Neural cell (in vitro differentiated cells): ENCODE measurements at regions not wholly inside any gene's neighbourhood (a gene's known extent, or its start where the extent isn't known, plus 50 kb on each side); places are given as distances from the start of the nearest gene placed in this dataset.

Experiments
- H2AFZ ChIP-seq: fragments of 200-600, 300-800 bp; sonication (generic), shearing (Covaris generic); 2 replicates; pipeline ENCODE4 v1.6.0; 2014; ENCODE audit warnings: low read depth, mild to moderate bottlenecking, antibody characterized with exemption, low read length, moderate library complexity
- H3F3A ChIP-seq: fragments of 200-600 bp; shearing (Covaris generic); 2 replicates; pipeline ENCODE4 v1.6.1; 2016; ENCODE audit warnings: mild to moderate bottlenecking, moderate library complexity, mixed read lengths, antibody characterized with exemption, low read length; ENCODE audit not compliant: insufficient read depth, poor library complexity, severe bottlenecking
- H3K27ac ChIP-seq: fragments of 200-600, 300-800 bp; sonication (generic), shearing (Covaris generic); 2 replicates; pipeline ENCODE4 v1.5.1; 2014; ENCODE audit warnings: mild to moderate bottlenecking, low read length, moderate library complexity
- H3K27me3 ChIP-seq: fragments of 300-800, 200-600 bp; sonication (generic), shearing (Covaris generic); 2 replicates; pipeline ENCODE4 v1.6.0; 2014; ENCODE audit warnings: mild to moderate bottlenecking, low read depth, low read length, moderate library complexity; ENCODE audit not compliant: insufficient read depth
- H3K36me3 ChIP-seq: fragments of 300-800, 200-600 bp; sonication (generic), shearing (Covaris generic); 2 replicates; pipeline ENCODE4 v1.5.1; 2014; ENCODE audit warnings: mild to moderate bottlenecking, antibody characterized with exemption, low read length, moderate library complexity; ENCODE audit not compliant: insufficient read depth
- H3K4me2 ChIP-seq: fragments of 300-800, 200-600 bp; sonication (generic), shearing (Covaris generic); 2 replicates; pipeline ENCODE4 v1.6.0; 2014; ENCODE audit warnings: mild to moderate bottlenecking, low read length
- H3K4me3 ChIP-seq: fragments of 300-800, 200-600 bp; sonication (generic), shearing (Covaris generic); 2 replicates; pipeline ENCODE4 v1.5.1; 2014; ENCODE audit warnings: mild to moderate bottlenecking, low read length, moderate library complexity
- H3K79me2 ChIP-seq: fragments of 200-600 bp; shearing (Covaris generic); replicated peaks from 2 replicates; pipeline ENCODE4 v1.6.0; 2014; ENCODE audit warnings: mild to moderate bottlenecking, low read length, moderate library complexity; ENCODE audit not compliant: insufficient read depth
- H3K9ac ChIP-seq: fragments of 300-800, 200-600 bp; sonication (generic), shearing (Covaris generic); 2 replicates; pipeline ENCODE4 v1.6.1; 2016; ENCODE audit warnings: mild to moderate bottlenecking, low read length, mixed read lengths
- H3K9me2 ChIP-seq: fragments of 200-600 bp; shearing (Covaris generic); 2 replicates; pipeline ENCODE4 v1.6.1; 2016; ENCODE audit warnings: mild to moderate bottlenecking, low read length, mixed read lengths; ENCODE audit not compliant: insufficient read depth
- H3K9me3 ChIP-seq: fragments of 200-600, 300-800 bp; sonication (generic), shearing (Covaris generic); 2 replicates; pipeline ENCODE4 v1.6.1; 2016; ENCODE audit warnings: mild to moderate bottlenecking, mixed run types, low read length, moderate library complexity, mixed read lengths
- H4K20me1 ChIP-seq: fragments of 200-600 bp; shearing (Covaris generic); 2 replicates; pipeline ENCODE4 v1.6.1; 2016; ENCODE audit warnings: mild to moderate bottlenecking, mixed run types; ENCODE audit not compliant: insufficient read depth
- CTCF ChIP-seq: fragments of 450-650 bp; IDR thresholded peaks from 2 replicates; pipeline ENCODE4 v1.5.1; 2014; ENCODE audit warnings: antibody characterized with exemption, mild to moderate bottlenecking, moderate library complexity; ENCODE audit not compliant: poor library complexity, severe bottlenecking
- EP300 ChIP-seq: fragments of 450-650 bp; conservative IDR thresholded peaks from 2 replicates; pipeline ENCODE4 v1.6.1; 2014; ENCODE audit warnings: antibody characterized with exemption, mild to moderate bottlenecking, moderate library complexity; ENCODE audit not compliant: poor library complexity, severe bottlenecking
- EZH2 ChIP-seq: fragments of 200-600, 300-800 bp; shearing (Covaris generic), sonication (generic); IDR thresholded peaks from 2 replicates; pipeline ENCODE4 v1.6.1; 2014; ENCODE audit warnings: antibody characterized with exemption, low read length, borderline replicate concordance, mild to moderate bottlenecking; ENCODE audit not compliant: insufficient read depth, poor library complexity, severe bottlenecking
- MXI1 ChIP-seq: fragments of 450-650 bp; conservative IDR thresholded peaks from 2 replicates; pipeline ENCODE4 v1.6.1; 2014; ENCODE audit warnings: antibody characterized with exemption, mild to moderate bottlenecking; ENCODE audit not compliant: poor library complexity, severe bottlenecking
- POLR2AphosphoS5 ChIP-seq: IDR thresholded peaks from 2 replicates; pipeline ENCODE4 v1.6.1; 2012
- RAD21 ChIP-seq: fragments of 450-650 bp; conservative IDR thresholded peaks from 2 replicates; pipeline ENCODE4 v1.6.1; 2014; ENCODE audit warnings: antibody characterized with exemption, mild to moderate bottlenecking, moderate library complexity
- REST ChIP-seq: IDR thresholded peaks from 2 replicates; pipeline ENCODE4 v1.6.1; 2012; ENCODE audit warnings: borderline replicate concordance
- SMC3 ChIP-seq: fragments of 450-650 bp; conservative IDR thresholded peaks from 2 replicates; pipeline ENCODE4 v1.6.1; 2014; ENCODE audit warnings: antibody characterized with exemption, mild to moderate bottlenecking, moderate library complexity; ENCODE audit not compliant: poor library complexity
- TAF1 ChIP-seq: IDR thresholded peaks from 2 replicates; pipeline ENCODE4 v1.6.1; 2012; ENCODE audit warnings: low read depth

- Histone ChIP-seq H3K27ac (no peak overlapping the region), H3K9ac (no peak overlapping the region), H3K79me2 (no peaks in the 10 kb centered on the region), H3K9me2 (no peaks in the 10 kb centered on the region), H4K20me1 (no peaks in the 10 kb centered on the region), H3K4me3 (no peak overlapping the region), H2AFZ (no peak overlapping the region), H3F3A (no peaks in the 10 kb centered on the region), H3K9me3 (no peaks in the 10 kb centered on the region), H3K36me3 (no peaks in the 10 kb centered on the region), H3K27me3 (no peaks in the 10 kb centered on the region), H3K4me2 (no peak overlapping the region)
- TF ChIP-seq EP300, result no peak
- TF ChIP-seq POLR2AphosphoS5, result no peak
- no peak for TF ChIP-seq REST
- no peak for TF ChIP-seq EZH2
- no peak for TF ChIP-seq MXI1
These were observed 159.8 kb downstream of the SYK start for GRCh38 chr9:90961375-90961774.

- H2AFZ ChIP-seq, result no peak overlapping the region
- no peaks in the 10 kb centered on the region for H3K9me2 ChIP-seq
- H3K4me3 ChIP-seq, result no peak overlapping the region
- TF ChIP-seq REST, result no peak
- no peak for TF ChIP-seq MXI1
- TF ChIP-seq TAF1, result no peak
- no peak for TF ChIP-seq EZH2
- TF ChIP-seq SMC3, result no peak
- TF ChIP-seq RAD21, result no peak
- TF ChIP-seq POLR2AphosphoS5, result no peak
- no peak for TF ChIP-seq CTCF
- no peaks in the 10 kb centered on the region for H4K20me1 ChIP-seq
- H3K36me3 ChIP-seq, result no peaks in the 10 kb centered on the region
- no peak overlapping the region for H3K4me2 ChIP-seq
- no peaks in the 10 kb centered on the region for H3K9me3 ChIP-seq
- no peaks in the 10 kb centered on the region for H3K27me3 ChIP-seq
- no peaks in the 10 kb centered on the region for H3K79me2 ChIP-seq
- no peak overlapping the region for H3K9ac ChIP-seq
- no peaks in the 10 kb centered on the region for H3F3A ChIP-seq
- H3K27ac ChIP-seq, result peak overlapping the region; percentile 22
These were observed 162.7 kb downstream of the SYK start for GRCh38 chr9:90964101-90965020.
